ENCODE measurements at regions not wholly inside any gene's neighbourhood (a gene's known extent, or its start where the extent isn't known, plus 50 kb on each side); places are given as distances from the start of the nearest gene placed in this dataset.

DNA sequence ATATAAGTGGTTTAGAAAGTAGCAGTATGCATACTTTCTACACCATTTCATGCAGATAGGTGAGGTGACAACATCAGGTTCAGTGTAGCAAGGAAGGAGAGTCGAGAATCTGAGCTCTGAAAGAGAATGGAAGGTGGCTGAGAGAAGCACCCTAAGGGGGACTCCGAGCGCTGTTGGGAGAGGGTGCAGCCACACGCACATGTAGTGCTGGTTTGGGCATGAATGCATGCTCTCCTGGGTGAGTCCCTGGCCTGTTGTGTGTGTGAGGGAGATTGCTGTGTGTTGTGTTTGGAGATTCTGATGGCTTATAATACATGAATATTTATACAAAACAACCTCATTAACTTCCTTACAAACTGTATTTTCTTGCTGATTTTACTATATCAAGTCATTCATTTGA, 180.3 kb upstream of the LRIG3 start:
- TF ChIP-seq CTCF (conservative IDR thresholded peaks at IDR 0.05; ENCODE audit: low read length) (no peak), EZH2phosphoT487 (IDR thresholded peaks at IDR 0.05; ENCODE audit: borderline replicate concordance, low read depth, low read length) (no peak)
